Mesenchymal stem cell (in vitro differentiated cells and primary cell): ENCODE measurements at regions not wholly inside any gene's neighbourhood (a gene's known extent, or its start where the extent isn't known, plus 50 kb on each side); places are given as distances from the start of the nearest gene placed in this dataset.

Experiments
- DNase-seq: peaks from one replicate; pipeline ENCODE4 v3.0.0-alpha.2; 2013
- H2AFZ ChIP-seq: one replicate; pipeline ENCODE4 v1.6.1; 2013; ENCODE audit warnings: low read depth, mild to moderate bottlenecking, control low read depth, inconsistent platforms, low read length, moderate library complexity
- H2AK5ac ChIP-seq: 2 replicates; pipeline ENCODE4 v1.6.1; 2013; ENCODE audit warnings: low read length, moderate library complexity, mild to moderate bottlenecking, inconsistent platforms; ENCODE audit not compliant: severe bottlenecking
- H2BK120ac ChIP-seq: one replicate; pipeline ENCODE4 v1.6.1; 2013; ENCODE audit warnings: low read depth, mild to moderate bottlenecking, inconsistent platforms, low read length, moderate library complexity
- H2BK12ac ChIP-seq, 2 experiments: one replicate each; pipeline ENCODE4 v1.6.1; 2013; ENCODE audit warnings: inconsistent platforms in 2 of 2, low read length in 2 of 2, mild to moderate bottlenecking in 2 of 2, moderate library complexity in 2 of 2, control low read depth in 1 of 2
- H2BK15ac ChIP-seq: one replicate; pipeline ENCODE4 v1.6.1; 2013; ENCODE audit warnings: mild to moderate bottlenecking, low read depth, inconsistent platforms; ENCODE audit not compliant: poor library complexity, severe bottlenecking
- H2BK5ac ChIP-seq: 2 replicates; pipeline ENCODE4 v1.6.1; 2013; ENCODE audit warnings: low read depth, mild to moderate bottlenecking, low read length, control low read depth, inconsistent platforms; ENCODE audit not compliant: poor library complexity, severe bottlenecking
- H3K14ac ChIP-seq, 2 experiments: one replicate each; pipeline ENCODE4 v1.6.1; 2013; ENCODE audit warnings: inconsistent platforms in 2 of 2, low read length in 2 of 2, control low read depth in 1 of 2, mild to moderate bottlenecking in 1 of 2, moderate library complexity in 1 of 2
- H3K18ac ChIP-seq, 2 experiments: one replicate each; pipeline ENCODE4 v1.6.1; 2013; ENCODE audit warnings: inconsistent platforms in 2 of 2, low read length in 2 of 2, control low read depth in 1 of 2, low read depth in 1 of 2, mild to moderate bottlenecking in 1 of 2
- H3K23ac ChIP-seq, 2 experiments: one replicate each; pipeline ENCODE4 v1.6.1; 2013; ENCODE audit warnings: inconsistent platforms in 2 of 2, low read length in 2 of 2, mild to moderate bottlenecking in 2 of 2, moderate library complexity in 2 of 2, control low read depth in 1 of 2
- H3K27ac ChIP-seq: 2 replicates; pipeline ENCODE4 v1.5.1; 2013; ENCODE audit warnings: mild to moderate bottlenecking, moderate library complexity, low read length, control low read depth, inconsistent platforms; ENCODE audit not compliant: poor library complexity, severe bottlenecking
- H3K27me3 ChIP-seq, 2 experiments: 2 replicates each; pipeline versions ENCODE4 v1.6.1 to v1.7.0; 2013; ENCODE audit warnings: low read length in 2 of 2, mild to moderate bottlenecking in 2 of 2, moderate library complexity in 2 of 2, control low read depth in 1 of 2, inconsistent platforms in 1 of 2; ENCODE audit not compliant: control insufficient read depth in 1 of 2, insufficient read depth in 1 of 2
- H3K36me3 ChIP-seq, 2 experiments: 2 replicates each; pipeline versions ENCODE4 v1.6.1 to v1.7.0; 2013; ENCODE audit warnings: low read length in 2 of 2, control low read depth in 1 of 2, inconsistent platforms in 1 of 2, low read depth in 1 of 2, mild to moderate bottlenecking in 1 of 2; ENCODE audit not compliant: insufficient read depth in 2 of 2, control insufficient read depth in 1 of 2
- H3K4ac ChIP-seq, 2 experiments: one replicate each; pipeline ENCODE4 v1.6.1; 2013; ENCODE audit warnings: inconsistent platforms in 2 of 2, low read length in 2 of 2, mild to moderate bottlenecking in 2 of 2, moderate library complexity in 2 of 2, control low read depth in 1 of 2, low read depth in 1 of 2
- H3K4me1 ChIP-seq: 2 replicates; pipeline ENCODE4 v1.6.1; 2013; ENCODE audit warnings: low read depth, low read length, control low read depth; ENCODE audit not compliant: control insufficient read depth, insufficient read depth
- H3K4me2 ChIP-seq: 2 replicates; pipeline ENCODE4 v1.6.1; 2013; ENCODE audit warnings: low read length, mild to moderate bottlenecking, inconsistent platforms; ENCODE audit not compliant: poor library complexity, severe bottlenecking
- H3K4me3 ChIP-seq, 2 experiments: 2 replicates each; pipeline versions ENCODE4 v1.5.1 to v1.7.0; 2013; ENCODE audit warnings: low read length in 2 of 2, mild to moderate bottlenecking in 2 of 2, control low read depth in 1 of 2, low read depth in 1 of 2; ENCODE audit not compliant: insufficient read depth in 1 of 2
- H3K79me1 ChIP-seq: replicated peaks from 2 replicates; pipeline ENCODE4 v1.6.1; 2013; ENCODE audit warnings: mild to moderate bottlenecking, control low read depth, low read length, inconsistent platforms; ENCODE audit not compliant: poor library complexity, severe bottlenecking
- H3K9ac ChIP-seq: 2 replicates; pipeline ENCODE4 v1.7.0; 2013; ENCODE audit warnings: mild to moderate bottlenecking, low read length, moderate library complexity
- H3K9me3 ChIP-seq: 2 replicates; pipeline ENCODE4 v1.7.0; 2013; ENCODE audit warnings: mild to moderate bottlenecking, low read length; ENCODE audit not compliant: control insufficient read depth
- H4K8ac ChIP-seq: one replicate; pipeline ENCODE4 v1.6.1; 2013; ENCODE audit warnings: inconsistent platforms, mild to moderate bottlenecking, low read length, moderate library complexity
- H4K91ac ChIP-seq: one replicate; pipeline ENCODE4 v1.6.1; 2013; ENCODE audit warnings: mild to moderate bottlenecking, low read length, inconsistent platforms
- WGBS: methylation state at CpG from one replicate; pipeline ENCODE4 v1.1.7; 2013; ENCODE audit warnings: mixed read lengths; 5-methylcytosine and 5-hydroxymethylcytosine counted together

- Histone ChIP-seq H3K4me1 (no peaks in the 10 kb centered on the region), H2BK120ac (no peak overlapping the region), H3K9ac (no peak overlapping the region), H3K4ac (no peak overlapping the region), H2BK12ac (no peak overlapping the region), H2AK5ac (no peak overlapping the region), H3K4me3 (no peak overlapping the region), H3K9me3 (peaks cover 13% of the 10 kb centered on the region), H3K36me3 (no peaks in the 10 kb centered on the region), H2BK5ac (no peak overlapping the region), H3K18ac (no peak overlapping the region), H4K8ac (no peak overlapping the region), H4K91ac (no peak overlapping the region), H3K79me1 (no peaks in the 10 kb centered on the region), H2BK15ac (no peak overlapping the region), H3K27me3 (no peaks in the 10 kb centered on the region), H3K23ac (no peak overlapping the region), H3K14ac (no peak overlapping the region), H3K4me2 (no peak overlapping the region), H3K27ac (no peak overlapping the region), H2AFZ (no peak overlapping the region)
- DNase-seq, result no peak
- WGBS, result 91% methylated on average over 7 of the region's 8 CpGs
These were observed 809.2 kb upstream of the SOX11 start for GRCh38 chr2:4882941-4883340.

- Histone ChIP-seq H3K27ac (no peak overlapping the region), H3K4me3 (no peak overlapping the region), H2BK5ac (no peak overlapping the region), H4K8ac (no peak overlapping the region), H3K14ac (no peak overlapping the region), H3K36me3 (no peaks in the 10 kb centered on the region), H3K4ac (no peak overlapping the region), H3K27me3 (no peaks in the 10 kb centered on the region), H2AFZ (no peak overlapping the region), H3K23ac (no peak overlapping the region), H4K91ac (no peak overlapping the region), H2BK15ac (no peak overlapping the region), H2BK120ac (no peak overlapping the region), H3K18ac (no peak overlapping the region), H2AK5ac (no peak overlapping the region), H3K79me1 (no peaks in the 10 kb centered on the region), H2BK12ac (no peak overlapping the region), H3K4me2 (no peak overlapping the region), H3K9ac (no peak overlapping the region), H3K9me3 (peaks cover 11% of the 10 kb centered on the region), H3K4me1 (no peaks in the 10 kb centered on the region)
- WGBS, result 88% methylated on average over 17 of the region's 17 CpGs
- DNase-seq, result no peak
These were observed 808.8 kb upstream of the SOX11 start for GRCh38 chr2:4883375-4883774.

DNA sequence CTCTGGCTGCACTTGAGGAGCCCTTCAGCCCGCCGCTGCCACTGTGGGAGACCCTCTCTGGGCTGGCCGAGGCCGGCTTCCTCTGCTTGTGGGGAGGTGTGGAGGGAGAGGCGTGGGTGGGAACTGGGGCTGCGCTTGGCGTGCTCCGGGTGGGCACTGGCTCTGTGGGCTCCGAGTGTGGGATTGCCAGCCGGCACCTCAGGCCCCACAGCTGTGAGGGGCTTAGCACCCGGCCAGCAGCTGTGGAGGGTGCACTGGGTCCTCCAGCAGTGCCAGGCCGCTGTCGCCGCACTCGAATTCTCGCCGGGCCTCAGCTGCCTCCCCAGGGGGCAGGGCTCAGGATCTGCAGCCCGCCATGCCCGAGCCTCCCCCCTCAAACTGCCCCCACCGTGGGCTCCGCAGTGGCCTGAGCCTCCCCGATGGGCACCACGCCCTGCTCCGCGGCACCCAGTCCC is 808.0 kb upstream of the SOX11 start:
- H3K4ac ChIP-seq, result no peak overlapping the region
- H4K8ac ChIP-seq, result no peak overlapping the region
- H3K27me3 ChIP-seq, result no peaks in the 10 kb centered on the region
- WGBS, result 93% methylated on average over 22 of the region's 25 CpGs
- no peak overlapping the region for H3K18ac ChIP-seq
- H3K36me3 ChIP-seq, result no peaks in the 10 kb centered on the region
- no peak overlapping the region for H3K14ac ChIP-seq
- no peak overlapping the region for H2BK5ac ChIP-seq
- no peak overlapping the region for H2AK5ac ChIP-seq
- no peak overlapping the region for H2AFZ ChIP-seq
- no peak overlapping the region for H2BK120ac ChIP-seq
- H3K9ac ChIP-seq, result no peak overlapping the region
- H3K9me3 ChIP-seq, result peaks cover 13% of the 10 kb centered on the region
- H2BK15ac ChIP-seq, result no peak overlapping the region
- H3K4me3 ChIP-seq, result no peak overlapping the region
- H3K27ac ChIP-seq, result no peak overlapping the region
- no peak overlapping the region for H3K4me2 ChIP-seq
- no peak overlapping the region for H4K91ac ChIP-seq
- H3K4me1 ChIP-seq, result no peaks in the 10 kb centered on the region
- DNase-seq, result no peak
- H3K79me1 ChIP-seq, result no peaks in the 10 kb centered on the region
- H2BK12ac ChIP-seq, result no peak overlapping the region
- H3K23ac ChIP-seq, result no peak overlapping the region

- H3K9me3 ChIP-seq, result peaks cover 21% of the 10 kb centered on the region
- no peak overlapping the region for H4K91ac ChIP-seq
- no peak overlapping the region for H2BK15ac ChIP-seq
- no peak overlapping the region for H3K4ac ChIP-seq
- no peak overlapping the region for H3K23ac ChIP-seq
- H3K4me1 ChIP-seq, result peaks cover 1% of the 10 kb centered on the region
- H3K9ac ChIP-seq, result no peak overlapping the region
- no peak overlapping the region for H2BK120ac ChIP-seq
- H2AFZ ChIP-seq, result no peak overlapping the region
- H2AK5ac ChIP-seq, result no peak overlapping the region
- WGBS, result 94% methylated on average over 4 of the region's 5 CpGs
- no peak overlapping the region for H2BK12ac ChIP-seq
- no peaks in the 10 kb centered on the region for H3K27me3 ChIP-seq
- no peaks in the 10 kb centered on the region for H3K79me1 ChIP-seq
- no peak overlapping the region for H3K4me2 ChIP-seq
- H3K18ac ChIP-seq, result no peak overlapping the region
- H3K27ac ChIP-seq, result no peak overlapping the region
- no peak for DNase-seq
- no peak overlapping the region for H4K8ac ChIP-seq
- no peaks in the 10 kb centered on the region for H3K36me3 ChIP-seq
- H3K14ac ChIP-seq, result no peak overlapping the region
- H3K4me3 ChIP-seq, result no peak overlapping the region
- H2BK5ac ChIP-seq, result no peak overlapping the region
These were observed 800.8 kb upstream of the SOX11 start for GRCh38 chr2:4891394-4891793.
